Testis (tissue), 2 donors: ENCODE measurements at regions not wholly inside any gene's neighbourhood (a gene's known extent, or its start where the extent isn't known, plus 50 kb on each side); places are given as distances from the start of the nearest gene placed in this dataset.
"Not testable (repeated sequence)": the region's sequence is repeated elsewhere in the genome, so short reads cannot be mapped to it uniquely, and the experiment has no call there.

Experiments used
- POLR2A ChIP-seq: fragments of 450-650 bp; IDR thresholded peaks from one replicate; pipeline ENCODE4 v1.6.1; 2017; ENCODE audit warnings: antibody characterized with exemption, mild to moderate bottlenecking, moderate library complexity
- TF ChIP-seq, protein P1 (sequence below), 3 experiments: fragments of 450-650 bp in 2 of 3; fragments of 200-600 bp in 1 of 3; sonication (generic) in 1 of 3; IDR thresholded peaks; one replicate each; pipeline ENCODE4 v1.5.1; 2016 to 2019; ENCODE audit warnings: antibody characterized with exemption in 3 of 3, mild to moderate bottlenecking in 2 of 3, moderate library complexity in 1 of 3

DNA sequence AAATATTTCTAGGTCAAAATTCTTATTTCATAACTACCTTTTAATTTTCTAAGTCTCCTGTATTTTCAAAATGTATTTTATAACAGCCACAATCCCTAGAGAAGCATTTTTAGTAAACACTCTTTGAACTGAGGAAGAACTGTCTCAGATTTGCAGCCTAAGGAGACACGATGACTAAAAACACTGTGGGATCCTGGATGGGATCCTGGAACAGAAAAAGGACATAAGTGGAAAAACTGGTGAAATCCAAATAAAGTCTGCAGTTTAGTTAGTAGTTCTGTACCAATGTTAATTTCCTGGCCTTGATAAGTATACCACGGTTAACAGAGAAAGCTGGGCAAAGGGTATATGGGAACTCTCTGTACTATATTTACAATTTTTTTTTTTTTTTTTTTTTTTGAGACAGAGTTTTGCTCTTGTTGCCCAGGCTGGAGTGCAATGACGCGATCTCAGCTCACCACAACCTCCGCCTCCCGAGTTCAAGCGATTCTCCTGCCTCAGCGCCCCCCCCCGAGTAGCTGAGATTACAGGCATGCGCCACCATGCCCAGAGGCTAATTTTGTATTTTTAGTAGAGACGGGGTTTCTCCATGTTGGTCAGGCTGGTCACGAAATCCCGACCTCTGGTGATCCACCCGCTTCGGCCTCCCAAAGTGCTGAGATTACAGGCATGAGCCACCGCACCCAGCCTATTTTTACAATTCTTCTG is 600.2 kb upstream of the DIPK2B start:
- TF ChIP-seq POLR2A = not testable (repeated sequence)
- TF ChIP-seq, protein P1, sequence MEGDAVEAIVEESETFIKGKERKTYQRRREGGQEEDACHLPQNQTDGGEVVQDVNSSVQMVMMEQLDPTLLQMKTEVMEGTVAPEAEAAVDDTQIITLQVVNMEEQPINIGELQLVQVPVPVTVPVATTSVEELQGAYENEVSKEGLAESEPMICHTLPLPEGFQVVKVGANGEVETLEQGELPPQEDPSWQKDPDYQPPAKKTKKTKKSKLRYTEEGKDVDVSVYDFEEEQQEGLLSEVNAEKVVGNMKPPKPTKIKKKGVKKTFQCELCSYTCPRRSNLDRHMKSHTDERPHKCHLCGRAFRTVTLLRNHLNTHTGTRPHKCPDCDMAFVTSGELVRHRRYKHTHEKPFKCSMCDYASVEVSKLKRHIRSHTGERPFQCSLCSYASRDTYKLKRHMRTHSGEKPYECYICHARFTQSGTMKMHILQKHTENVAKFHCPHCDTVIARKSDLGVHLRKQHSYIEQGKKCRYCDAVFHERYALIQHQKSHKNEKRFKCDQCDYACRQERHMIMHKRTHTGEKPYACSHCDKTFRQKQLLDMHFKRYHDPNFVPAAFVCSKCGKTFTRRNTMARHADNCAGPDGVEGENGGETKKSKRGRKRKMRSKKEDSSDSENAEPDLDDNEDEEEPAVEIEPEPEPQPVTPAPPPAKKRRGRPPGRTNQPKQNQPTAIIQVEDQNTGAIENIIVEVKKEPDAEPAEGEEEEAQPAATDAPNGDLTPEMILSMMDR (IDR thresholded peaks at IDR 0.05) = not testable (repeated sequence)
